ENCODE measurements at regions not wholly inside any gene's neighbourhood (a gene's known extent, or its start where the extent isn't known, plus 50 kb on each side); places are given as distances from the start of the nearest gene placed in this dataset.

DNA sequence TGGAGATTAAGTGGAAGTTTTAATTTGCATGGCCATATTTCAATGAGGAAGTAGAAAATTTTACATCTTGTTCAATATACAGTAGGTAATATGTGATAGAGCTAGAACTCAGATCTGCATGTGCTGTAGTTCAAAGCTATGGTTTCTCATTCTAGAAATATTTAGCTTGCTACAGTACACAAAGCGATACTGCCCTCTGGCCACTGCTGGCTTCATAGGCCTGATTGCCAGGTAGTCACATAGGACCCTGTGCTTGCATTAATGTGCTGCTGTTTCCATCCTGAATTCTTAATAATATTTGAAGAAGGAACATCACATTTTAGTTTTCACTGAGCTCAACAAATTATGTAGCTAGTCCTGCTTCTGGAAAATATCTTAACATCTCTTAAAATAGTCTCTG lies 87.0 kb downstream of the PLSCR2 start:
- DNase-seq (ENCODE audit: low read depth) = no peak
- no peak overlapping the region for H3K4me3 ChIP-seq (ENCODE audit: control insufficient read depth, low read depth, low read length)
- TF ChIP-seq, protein P1, sequence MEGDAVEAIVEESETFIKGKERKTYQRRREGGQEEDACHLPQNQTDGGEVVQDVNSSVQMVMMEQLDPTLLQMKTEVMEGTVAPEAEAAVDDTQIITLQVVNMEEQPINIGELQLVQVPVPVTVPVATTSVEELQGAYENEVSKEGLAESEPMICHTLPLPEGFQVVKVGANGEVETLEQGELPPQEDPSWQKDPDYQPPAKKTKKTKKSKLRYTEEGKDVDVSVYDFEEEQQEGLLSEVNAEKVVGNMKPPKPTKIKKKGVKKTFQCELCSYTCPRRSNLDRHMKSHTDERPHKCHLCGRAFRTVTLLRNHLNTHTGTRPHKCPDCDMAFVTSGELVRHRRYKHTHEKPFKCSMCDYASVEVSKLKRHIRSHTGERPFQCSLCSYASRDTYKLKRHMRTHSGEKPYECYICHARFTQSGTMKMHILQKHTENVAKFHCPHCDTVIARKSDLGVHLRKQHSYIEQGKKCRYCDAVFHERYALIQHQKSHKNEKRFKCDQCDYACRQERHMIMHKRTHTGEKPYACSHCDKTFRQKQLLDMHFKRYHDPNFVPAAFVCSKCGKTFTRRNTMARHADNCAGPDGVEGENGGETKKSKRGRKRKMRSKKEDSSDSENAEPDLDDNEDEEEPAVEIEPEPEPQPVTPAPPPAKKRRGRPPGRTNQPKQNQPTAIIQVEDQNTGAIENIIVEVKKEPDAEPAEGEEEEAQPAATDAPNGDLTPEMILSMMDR (IDR thresholded peaks at IDR 0.05; ENCODE audit: control insufficient read depth, insufficient read depth, low read depth, low read length, missing control alignments) = peak; percentile 42

DNA sequence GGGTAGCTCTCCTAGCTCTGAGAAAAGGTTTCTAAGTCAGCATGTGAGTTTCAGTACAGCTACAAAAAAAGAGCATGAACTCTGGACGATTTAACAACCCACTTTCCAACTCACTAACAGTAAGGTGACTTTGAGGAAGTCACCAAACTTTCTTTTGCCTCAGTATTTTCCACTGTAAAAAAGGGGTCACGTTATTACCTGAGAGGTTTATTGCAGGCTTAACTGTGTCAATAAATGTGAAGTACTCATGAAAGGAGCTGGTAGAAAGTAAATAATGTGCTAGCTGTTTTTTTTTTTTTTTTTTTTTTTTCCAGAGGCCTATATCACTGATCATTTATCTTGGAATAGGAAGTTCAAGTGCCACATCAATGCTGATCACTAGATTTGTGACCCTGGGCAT lies 89.3 kb downstream of the PLSCR2 start:
- no peak overlapping the region for H3K4me3 ChIP-seq (ENCODE audit: control insufficient read depth, low read depth, low read length)
- TF ChIP-seq, protein P1 (IDR thresholded peaks at IDR 0.05; ENCODE audit: control insufficient read depth, insufficient read depth, low read depth, low read length, missing control alignments) = no peak
- no peak for DNase-seq (ENCODE audit: low read depth)

DNA sequence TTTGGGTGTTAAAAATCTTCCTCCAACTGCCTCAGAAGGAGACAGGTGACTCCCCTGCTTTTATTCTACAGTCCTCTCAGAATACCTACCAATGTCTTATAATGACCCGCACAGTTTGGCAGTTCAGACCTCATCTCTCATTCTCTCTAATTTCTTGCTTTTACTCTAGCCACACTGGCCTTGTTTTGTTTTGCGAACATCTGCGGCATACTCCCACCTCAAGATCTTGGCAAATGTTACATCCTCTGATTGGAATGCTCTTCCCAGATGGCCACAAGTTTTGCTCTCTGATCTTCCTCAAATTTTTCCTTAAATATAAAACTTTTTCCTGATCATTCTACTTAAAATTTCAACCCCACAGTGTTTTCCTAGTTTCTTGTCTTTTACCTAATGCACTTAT lies 94.1 kb downstream of the PLSCR2 start:
- DNase-seq (ENCODE audit: low read depth) = no peak
- H3K4me3 ChIP-seq (ENCODE audit: control insufficient read depth, low read depth, low read length) = no peak overlapping the region
- TF ChIP-seq, protein P1 (IDR thresholded peaks at IDR 0.05; ENCODE audit: control insufficient read depth, insufficient read depth, low read depth, low read length, missing control alignments) = no peak

DNA sequence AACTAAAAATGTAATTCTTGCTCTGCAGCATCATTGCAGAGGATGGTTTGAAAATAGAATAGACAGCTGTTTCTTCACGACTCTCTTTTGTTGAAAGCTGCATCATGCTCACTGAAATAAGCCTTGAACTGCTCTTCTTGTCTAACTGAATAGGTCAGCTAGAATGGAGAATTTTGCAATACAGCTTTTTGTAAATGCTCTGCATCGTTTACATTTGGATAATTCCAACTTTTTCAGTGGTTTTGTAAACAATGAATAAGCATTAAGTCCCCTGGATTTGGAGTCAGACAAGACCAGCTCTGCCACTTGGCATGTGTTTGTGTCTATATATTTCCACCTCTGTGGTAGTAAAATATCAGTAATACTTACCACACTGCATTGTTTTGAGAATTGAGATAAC lies 95.2 kb downstream of the PLSCR2 start:
- DNase-seq (ENCODE audit: low read depth) = no peak
- no peak overlapping the region for H3K4me3 ChIP-seq (ENCODE audit: control insufficient read depth, low read depth, low read length)
- TF ChIP-seq, protein P1 (IDR thresholded peaks at IDR 0.05; ENCODE audit: control insufficient read depth, insufficient read depth, low read depth, low read length, missing control alignments) = no peak

DNA sequence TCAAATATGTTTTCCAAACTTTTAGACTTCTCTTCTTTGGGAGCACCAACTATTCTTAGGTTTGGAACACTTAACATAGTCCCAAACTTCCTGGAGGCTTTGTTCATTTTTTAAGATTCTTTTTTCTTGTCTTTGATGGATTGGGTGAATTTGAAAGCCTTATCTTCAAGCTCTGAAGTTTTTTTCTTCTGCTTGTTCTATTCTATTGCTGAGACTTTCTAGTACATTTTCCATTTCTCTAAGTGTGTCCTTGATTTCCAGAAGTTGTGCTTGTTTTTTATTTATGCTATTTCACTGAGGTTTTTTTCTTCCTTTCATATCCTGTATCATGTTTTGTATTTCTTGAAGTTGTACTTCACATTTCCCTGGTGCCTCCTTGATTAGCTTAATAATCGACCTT lies 97.5 kb downstream of the PLSCR2 start:
- H3K4me3 ChIP-seq (ENCODE audit: control insufficient read depth, low read depth, low read length) = no peak overlapping the region
- no peak for DNase-seq (ENCODE audit: low read depth)
- TF ChIP-seq, protein P1 (IDR thresholded peaks at IDR 0.05; ENCODE audit: control insufficient read depth, insufficient read depth, low read depth, low read length, missing control alignments) = no peak

DNA sequence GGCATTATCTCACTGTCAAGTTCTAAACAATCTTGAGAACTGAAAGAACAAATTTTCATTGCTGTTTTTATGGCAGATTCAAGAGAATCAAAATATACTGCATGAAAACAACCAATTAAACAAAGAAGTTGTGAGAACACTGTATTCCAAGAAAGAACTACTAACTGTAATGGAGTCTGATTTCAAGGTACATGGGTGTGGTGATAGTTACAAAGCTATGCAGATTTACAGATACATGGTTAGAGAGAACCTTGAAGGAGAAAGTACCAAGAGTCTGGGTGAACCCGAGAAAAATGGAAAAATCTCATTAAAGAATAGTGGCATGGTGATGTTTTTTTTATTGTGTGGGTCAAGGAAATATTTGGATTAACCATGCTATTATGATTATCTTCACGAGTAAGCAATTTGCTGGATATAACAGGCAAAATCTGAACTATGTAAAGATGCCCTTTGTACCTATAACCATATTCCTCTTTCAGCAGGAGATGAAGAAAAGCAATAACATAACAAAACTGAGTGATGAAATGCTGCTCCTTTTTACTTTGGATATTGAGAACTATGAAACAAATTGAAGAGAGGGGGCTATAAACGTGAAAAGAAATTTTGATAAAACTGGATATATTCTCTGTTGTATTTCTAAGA lies 100.4 kb downstream of the PLSCR2 start:
- DNase-seq (ENCODE audit: low read depth) = no peak
- H3K4me3 ChIP-seq (ENCODE audit: control insufficient read depth, low read depth, low read length) = no peak overlapping the region
- TF ChIP-seq, protein P1 (IDR thresholded peaks at IDR 0.05; ENCODE audit: control insufficient read depth, insufficient read depth, low read depth, low read length, missing control alignments) = no peak
